ENCODE measurements at regions not wholly inside any gene's neighbourhood (a gene's known extent, or its start where the extent isn't known, plus 50 kb on each side); places are given as distances from the start of the nearest gene placed in this dataset.
"Not testable (repeated sequence)": the region's sequence is repeated elsewhere in the genome, so short reads cannot be mapped to it uniquely, and the experiment has no call there.

- DNase-seq (ENCODE audit: low read depth, low spot score) = no peak
Observed at GRCh38 chr11:106152013-106152412, 74.6 kb downstream of the AASDHPPT start.

DNA sequence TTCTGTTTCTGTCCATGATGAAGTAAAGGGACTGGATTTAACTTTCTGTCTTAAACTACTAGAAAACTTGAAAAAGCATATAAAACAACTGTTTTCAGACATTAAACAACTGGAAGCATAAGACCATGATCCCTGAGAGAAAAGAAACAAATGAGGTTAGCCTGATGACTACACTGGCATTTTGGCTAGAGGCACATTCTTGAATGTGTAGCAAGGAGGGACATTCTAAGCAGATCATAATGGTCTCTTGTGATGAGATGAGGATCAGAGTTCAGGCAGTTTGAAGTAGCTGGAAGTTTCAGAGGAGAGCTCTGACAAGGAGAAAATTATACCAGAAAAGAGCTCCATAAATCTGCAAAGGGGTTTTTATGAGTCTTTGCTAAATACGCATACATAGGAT lies 75.4 kb downstream of the AASDHPPT start:
- DNase-seq (ENCODE audit: low read depth, low spot score) = no peak

- DNase-seq (ENCODE audit: low read depth, low spot score) = no peak
Observed at GRCh38 chr11:106156290-106156937, 79.0 kb downstream of the AASDHPPT start.

- DNase-seq (ENCODE audit: low read depth, low spot score) = no peak
Observed at GRCh38 chr11:106158406-106158805, 80.9 kb downstream of the AASDHPPT start.

GRCh38 chr11:106159836-106160235 lies 82.4 kb downstream of the AASDHPPT start:
- no peak for DNase-seq (ENCODE audit: low read depth, low spot score)

DNA sequence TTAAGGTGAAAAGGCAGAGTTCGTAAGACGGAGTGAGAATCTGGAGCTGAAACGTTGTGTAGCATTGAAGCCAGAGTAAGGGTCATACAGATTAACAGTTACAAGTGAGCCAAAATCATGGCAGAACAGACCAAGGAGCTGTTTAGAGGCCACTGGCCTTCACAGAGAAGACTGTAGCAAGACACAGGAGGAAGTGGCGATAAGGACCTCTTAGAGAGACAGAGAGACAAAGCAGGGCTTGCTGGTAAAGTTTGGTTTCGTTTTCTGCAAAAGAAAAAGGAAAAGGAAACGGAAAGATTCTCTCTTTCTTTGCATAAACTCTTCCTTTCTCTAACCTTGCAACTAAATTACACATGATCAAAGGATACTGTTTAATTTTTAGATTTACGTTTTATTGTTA lies 83.0 kb downstream of the AASDHPPT start:
- no peak for DNase-seq (ENCODE audit: low read depth, low spot score)

DNA sequence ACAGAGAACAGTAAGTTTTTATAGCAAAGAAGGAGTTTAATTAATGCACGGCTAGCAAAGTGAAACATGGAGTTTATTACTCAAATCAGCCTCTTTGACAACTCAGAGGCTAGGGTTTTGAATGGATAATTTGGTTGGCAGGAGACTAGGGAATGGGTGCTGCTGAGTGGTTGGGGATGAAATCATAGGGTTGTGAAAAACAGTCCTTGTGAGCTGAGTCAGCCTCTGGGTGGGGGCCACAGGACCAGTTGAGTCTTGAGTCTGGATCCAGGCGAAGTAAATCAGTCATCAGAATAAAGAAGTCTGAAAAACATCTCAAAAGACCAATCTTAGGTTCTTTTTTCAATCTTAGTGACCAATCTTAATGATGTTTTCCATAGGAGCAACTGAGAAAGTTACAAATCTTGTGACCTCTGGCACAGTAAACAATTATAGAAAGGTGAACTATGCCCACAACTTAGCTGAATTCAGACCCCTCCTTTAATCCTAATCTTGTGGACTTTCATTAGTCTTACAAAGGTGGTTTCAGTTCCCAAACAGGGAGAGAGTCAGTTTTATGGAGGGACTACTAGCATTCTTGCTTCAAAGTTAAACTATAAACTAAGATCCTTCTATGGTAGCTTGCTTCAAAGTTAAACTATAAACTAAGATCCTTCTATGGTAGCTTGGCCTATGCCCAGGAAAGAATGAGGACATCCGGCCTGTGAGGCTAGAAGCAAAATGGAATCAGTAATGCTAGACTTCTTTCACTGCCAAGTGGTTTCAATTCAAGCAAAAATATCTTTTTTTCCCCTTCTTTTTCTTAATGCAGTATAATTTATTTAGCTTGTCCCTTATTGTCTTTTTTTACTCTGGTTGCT lies 84.5 kb downstream of the AASDHPPT start:
- DNase-seq (ENCODE audit: low read depth, low spot score) = no peak

- no peak for DNase-seq (ENCODE audit: low read depth, low spot score)
Observed at GRCh38 chr11:106167085-106167484, 89.6 kb downstream of the AASDHPPT start.

- DNase-seq (ENCODE audit: low read depth, low spot score) = no peak
Observed at GRCh38 chr11:106172386-106172991, 95.0 kb downstream of the AASDHPPT start.

- DNase-seq (ENCODE audit: low read depth, low spot score) = no peak
Observed at GRCh38 chr11:106173291-106173690, 95.8 kb downstream of the AASDHPPT start.

DNA sequence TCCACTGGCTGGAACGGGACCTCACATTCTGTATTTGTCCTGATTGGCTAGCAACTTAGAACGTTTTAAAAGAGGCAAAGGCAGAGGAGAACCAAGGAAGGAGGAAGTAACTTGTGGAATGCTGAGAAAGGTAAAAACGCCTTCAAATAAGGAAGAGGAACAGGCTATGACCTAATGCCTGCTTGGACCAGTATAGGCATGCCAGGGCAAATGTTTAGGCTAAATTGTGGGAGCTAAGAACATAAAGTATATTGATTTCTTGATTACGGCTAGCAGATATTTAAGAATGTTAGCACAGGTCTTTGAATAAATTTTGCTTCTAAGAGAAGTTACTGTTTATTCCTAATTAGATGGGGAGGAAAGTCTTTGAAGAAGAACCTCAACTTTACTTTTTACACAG lies 96.5 kb downstream of the AASDHPPT start:
- DNase-seq (ENCODE audit: low read depth, low spot score) = not testable (repeated sequence)

GRCh38 chr11:106176817-106177216 lies 99.4 kb downstream of the AASDHPPT start:
- DNase-seq (ENCODE audit: low read depth, low spot score) = no peak

- no peak for DNase-seq (ENCODE audit: low read depth, low spot score)
Observed at GRCh38 chr11:106177311-106177710, 99.8 kb downstream of the AASDHPPT start.

DNA sequence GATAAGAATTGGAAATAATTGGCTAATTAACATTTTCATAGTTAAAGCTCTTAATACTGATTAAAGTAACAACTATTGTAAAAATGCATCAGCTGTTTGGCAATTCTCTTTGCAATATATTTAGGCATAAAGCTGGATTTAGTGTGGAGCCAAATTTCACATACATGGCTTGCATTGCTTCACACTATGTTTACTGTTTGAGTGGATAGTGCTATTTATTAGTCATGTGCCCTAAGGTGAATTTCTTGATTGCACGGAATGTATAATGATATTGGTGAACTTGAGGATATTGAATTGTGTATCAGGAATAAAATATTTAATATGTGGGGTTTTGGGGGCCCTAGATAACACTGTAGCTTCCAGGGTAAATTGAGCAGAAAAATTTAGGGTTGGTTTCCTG lies 100.9 kb downstream of the AASDHPPT start:
- no peak for DNase-seq (ENCODE audit: low read depth, low spot score)

DNA sequence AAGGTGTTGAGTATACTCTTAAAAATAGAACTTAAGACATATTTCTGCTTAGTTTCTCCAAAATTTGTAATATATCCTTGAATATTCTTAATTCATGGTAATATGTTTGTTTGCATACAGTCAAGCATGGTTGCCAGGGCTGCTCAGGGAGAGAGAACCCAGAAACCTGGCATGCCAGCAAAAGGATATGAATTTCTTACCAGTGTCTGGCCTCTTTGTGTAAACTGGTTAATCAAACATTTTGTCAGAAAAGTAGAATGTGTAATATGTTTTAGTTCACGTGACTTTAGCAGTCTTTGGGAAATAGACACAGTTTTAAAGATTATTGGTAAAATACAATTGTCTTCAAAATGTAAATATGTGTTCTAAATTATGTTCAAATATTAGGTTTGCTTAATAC lies 101.6 kb downstream of the AASDHPPT start:
- no peak for DNase-seq (ENCODE audit: low read depth, low spot score)

GRCh38 chr11:106186630-106187029 lies 109.2 kb downstream of the AASDHPPT start:
- DNase-seq (ENCODE audit: low read depth, low spot score) = no peak

GRCh38 chr11:106187860-106188456 lies 110.5 kb downstream of the AASDHPPT start:
- no peak for DNase-seq (ENCODE audit: low read depth, low spot score)

GRCh38 chr11:106193956-106194355 lies 116.5 kb downstream of the AASDHPPT start:
- DNase-seq (ENCODE audit: low read depth, low spot score) = no peak

DNA sequence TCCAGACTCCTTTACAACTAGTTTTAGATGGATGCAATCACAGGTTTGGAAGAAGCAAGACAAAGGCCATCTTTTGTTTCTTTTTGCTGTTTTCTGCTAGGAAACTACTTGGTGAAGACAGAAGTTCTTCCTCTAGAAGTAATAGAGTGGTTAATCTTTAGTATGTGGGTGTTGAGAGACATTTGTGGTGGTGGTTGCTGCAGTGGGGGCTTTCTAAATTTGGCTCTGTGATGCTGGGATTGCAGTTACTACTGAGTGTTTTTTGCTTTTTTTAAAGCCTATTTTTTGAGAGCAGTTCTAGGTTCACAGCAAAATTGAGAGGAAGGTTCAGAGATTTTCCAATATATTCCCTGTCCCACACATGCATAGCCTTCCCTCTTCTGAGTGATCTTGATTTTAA lies 120.0 kb downstream of the AASDHPPT start:
- DNase-seq (ENCODE audit: low read depth, low spot score) = no peak

- no peak for DNase-seq (ENCODE audit: low read depth, low spot score)
Observed at GRCh38 chr11:106202935-106203620, 125.6 kb downstream of the AASDHPPT start.

DNA sequence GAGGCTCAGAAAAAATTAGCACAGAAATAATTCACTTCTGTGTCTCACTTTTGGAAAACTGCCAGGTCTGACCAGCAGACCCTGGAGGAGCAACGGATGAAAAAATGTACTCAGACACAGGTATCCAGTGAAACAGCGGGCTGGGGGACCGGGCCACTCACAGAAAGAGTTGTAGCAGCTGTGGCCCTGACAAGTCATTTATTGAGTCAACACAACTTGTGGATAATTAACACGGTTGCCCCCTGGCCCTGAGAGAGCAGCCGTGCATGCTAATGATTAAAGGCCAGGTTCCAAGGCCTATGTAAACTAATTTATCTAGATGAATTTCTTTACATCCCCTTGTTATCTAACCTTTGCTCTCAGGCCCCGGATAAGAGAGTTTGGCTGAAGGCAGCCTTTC lies 131.3 kb downstream of the AASDHPPT start:
- DNase-seq (ENCODE audit: low read depth, low spot score) = no peak

DNA sequence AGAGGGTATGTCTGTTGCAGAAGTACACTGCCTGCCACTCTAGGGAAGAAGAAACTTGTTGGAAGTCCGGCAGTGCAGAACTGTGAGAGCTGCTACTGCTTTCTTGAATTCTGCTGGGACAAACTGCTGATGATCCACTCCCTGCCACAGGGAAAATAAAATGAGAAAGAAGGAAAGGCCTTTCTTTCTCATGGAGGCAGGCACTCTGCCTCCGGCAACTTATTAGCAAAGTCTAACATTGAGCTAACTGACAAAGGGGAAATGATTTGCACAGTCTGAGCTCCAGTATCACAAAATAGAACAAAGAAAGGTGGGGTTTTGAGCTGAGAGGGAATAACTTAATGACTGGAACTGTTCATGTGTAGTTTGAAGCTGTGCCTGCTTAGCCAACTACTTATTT lies 134.6 kb downstream of the AASDHPPT start:
- no peak for DNase-seq (ENCODE audit: low read depth, low spot score)
